Esophagus squamous epithelium (tissue), 4 donors: ENCODE measurements at regions not wholly inside any gene's neighbourhood (a gene's known extent, or its start where the extent isn't known, plus 50 kb on each side); places are given as distances from the start of the nearest gene placed in this dataset.

Experiments
- CTCF ChIP-seq, 6 experiments: fragments of 450-650 bp in 4 of 6; fragments of 200-600 bp in 2 of 6; sonication (generic) in 2 of 6; IDR thresholded peaks; one replicate each; pipeline ENCODE4 v1.5.1; 2016 to 2019; ENCODE audit warnings: antibody characterized with exemption in 6 of 6, mild to moderate bottlenecking in 4 of 6, moderate library complexity in 4 of 6
- POLR2A ChIP-seq, 4 donors: fragments of 450-650 bp; IDR thresholded peaks; one replicate each; pipeline ENCODE4 v1.6.1; 2017; ENCODE audit warnings: antibody characterized with exemption in 4 of 4, mild to moderate bottlenecking in 4 of 4, moderate library complexity in 3 of 4

DNA sequence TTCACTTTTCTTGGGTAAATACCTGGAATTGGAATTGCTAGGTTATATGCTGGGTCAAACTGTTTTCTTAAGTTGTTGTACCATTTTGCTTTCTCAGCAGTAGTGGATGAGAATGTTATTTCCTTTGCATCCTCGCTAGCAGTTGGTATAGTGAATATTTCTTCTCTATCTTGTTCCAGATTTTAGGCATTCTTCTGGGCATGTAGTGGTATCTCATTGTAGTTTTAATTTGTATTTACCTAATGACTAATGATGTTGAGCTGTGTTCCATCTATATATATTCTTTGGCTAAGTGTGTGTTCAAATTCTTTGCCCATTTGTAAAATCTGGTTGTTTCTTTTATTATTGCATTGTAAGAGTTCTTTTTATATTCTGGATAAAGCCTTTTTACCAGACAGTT lies 333.3 kb downstream of the MAT2B start:
- no peak for TF ChIP-seq POLR2A (IDR thresholded peaks at IDR 0.05)
- no peak for TF ChIP-seq CTCF (IDR thresholded peaks at IDR 0.05)
